GM21447 (cell line): ENCODE measurements at regions not wholly inside any gene's neighbourhood (a gene's known extent, or its start where the extent isn't known, plus 50 kb on each side); places are given as distances from the start of the nearest gene placed in this dataset.
"Not testable (repeated sequence)": the region's sequence is repeated elsewhere in the genome, so short reads cannot be mapped to it uniquely, and the experiment has no call there.

Experiments
- ATAC-seq: cut with Tn5 transposase; IDR thresholded peaks from one replicate; pipeline ENCODE4 v1.9.1; 2021; ENCODE audit not compliant: unreplicated experiment

DNA sequence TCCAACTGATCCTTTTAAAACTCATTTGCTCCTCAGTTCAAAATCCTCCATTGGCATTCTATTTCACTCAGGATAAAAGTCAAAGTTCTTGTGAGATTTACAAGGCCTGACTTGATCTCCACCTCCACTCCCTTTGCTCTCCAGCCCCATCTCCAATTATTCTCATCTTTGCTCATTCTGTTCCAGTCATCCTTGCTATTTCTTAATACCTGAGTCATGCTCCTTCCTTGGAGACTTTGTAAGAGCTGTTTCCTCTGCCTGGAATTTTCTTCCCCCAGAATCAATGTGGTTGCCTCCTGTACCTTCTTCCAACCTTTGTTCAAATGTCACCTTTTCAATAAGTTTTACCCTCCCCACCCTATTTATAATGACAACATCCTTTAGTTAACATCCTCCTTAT, 373.5 kb downstream of the HTR1B start:
- no peak for ATAC-seq

DNA sequence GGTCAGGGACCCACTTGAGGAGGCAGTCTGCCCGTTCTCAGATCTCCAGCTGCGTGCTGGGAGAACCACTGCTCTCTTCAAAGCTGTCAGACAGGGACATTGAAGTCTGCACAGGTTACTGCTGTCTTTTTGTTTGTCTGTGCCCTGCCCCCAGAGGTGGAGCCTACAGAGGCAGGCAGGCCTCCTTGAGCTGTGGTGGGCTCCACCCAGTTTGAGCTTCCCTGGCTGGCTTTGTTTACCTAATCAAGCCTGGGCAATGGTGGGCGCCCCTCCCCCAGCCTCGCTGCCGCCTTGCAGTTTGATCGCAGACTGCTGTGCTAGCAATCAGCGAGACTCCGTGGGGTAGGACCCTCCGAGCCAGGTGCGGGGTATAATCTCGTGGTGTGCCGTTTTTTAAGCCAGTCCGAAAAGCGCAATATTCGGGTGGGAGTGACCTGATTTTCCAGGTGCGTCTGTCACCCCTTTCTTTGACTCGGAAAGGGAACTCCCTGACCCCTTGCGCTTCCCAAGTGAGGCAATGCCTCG, 375.4 kb downstream of the HTR1B start:
- not testable (repeated sequence) for ATAC-seq

DNA sequence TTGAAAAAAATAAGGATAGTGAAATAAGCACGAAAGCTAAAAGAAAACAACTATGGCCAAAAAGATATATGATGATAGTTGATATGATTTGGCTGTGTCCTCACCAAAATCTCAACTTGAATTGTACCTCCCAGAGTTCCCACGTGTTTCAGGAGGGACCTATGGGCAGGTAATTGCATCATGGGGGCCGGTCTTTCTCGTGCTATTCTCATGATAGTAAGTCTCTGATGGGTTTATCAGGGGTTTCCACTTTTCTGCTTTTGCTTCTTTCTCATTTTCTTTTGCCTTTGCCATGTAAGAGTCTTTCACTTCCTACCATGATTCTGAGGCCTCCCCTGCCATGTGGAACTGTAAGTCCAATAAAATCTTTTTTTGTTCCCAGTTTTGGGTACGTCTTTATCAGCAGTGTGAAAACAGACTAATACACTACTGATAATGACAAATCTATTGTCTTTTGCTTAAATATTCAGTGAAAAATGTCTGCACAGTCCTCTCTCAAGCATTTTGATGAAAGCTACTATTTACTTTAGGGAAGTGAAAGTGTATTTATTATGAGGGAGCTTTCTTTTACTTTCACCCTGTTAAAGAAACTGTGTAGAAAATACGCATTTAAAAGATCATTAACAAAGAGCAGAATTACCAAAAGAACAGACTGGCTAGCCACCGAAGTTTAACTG, 389.1 kb downstream of the HTR1B start:
- ATAC-seq = no peak

- no peak for ATAC-seq
Measured at GRCh38 chr6:77073410-77073760, 389.9 kb downstream of the HTR1B start.

GRCh38 chr6:77072694-77073409, 390.4 kb downstream of the HTR1B start:
- no peak for ATAC-seq

- no peak for ATAC-seq
Measured at GRCh38 chr6:77063494-77063893, 399.8 kb downstream of the HTR1B start.

GRCh38 chr6:77055711-77056110, 407.6 kb downstream of the HTR1B start:
- ATAC-seq = no peak

GRCh38 chr6:77040568-77041195, 422.6 kb downstream of the HTR1B start:
- ATAC-seq = no peak

- no peak for ATAC-seq
Measured at GRCh38 chr6:77038807-77039206, 424.5 kb downstream of the HTR1B start.

- no peak for ATAC-seq
Measured at GRCh38 chr6:77037439-77037838, 425.9 kb downstream of the HTR1B start.

- no peak for ATAC-seq
Measured at GRCh38 chr6:77036400-77036799, 426.9 kb downstream of the HTR1B start.

DNA sequence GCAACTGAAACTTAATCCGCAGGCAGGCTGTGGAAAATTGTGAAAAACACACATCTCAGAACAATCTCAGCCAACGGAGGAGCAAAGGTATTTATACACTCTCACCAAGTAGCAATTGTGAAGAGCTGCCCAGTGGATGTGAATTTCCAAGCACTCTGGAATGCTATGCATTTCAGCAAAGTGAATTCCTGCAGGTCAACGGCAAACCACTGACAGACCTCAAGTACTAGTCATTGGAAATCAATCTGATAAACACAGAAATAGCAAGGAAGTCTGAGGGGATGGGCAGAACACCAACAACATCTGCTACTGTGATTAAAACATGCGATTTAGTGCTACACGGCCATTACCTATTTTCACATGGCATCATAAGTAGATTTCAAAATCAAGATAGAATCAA, 429.1 kb downstream of the HTR1B start:
- ATAC-seq = no peak

GRCh38 chr6:77030929-77031674, 432.2 kb downstream of the HTR1B start:
- ATAC-seq = no peak

DNA sequence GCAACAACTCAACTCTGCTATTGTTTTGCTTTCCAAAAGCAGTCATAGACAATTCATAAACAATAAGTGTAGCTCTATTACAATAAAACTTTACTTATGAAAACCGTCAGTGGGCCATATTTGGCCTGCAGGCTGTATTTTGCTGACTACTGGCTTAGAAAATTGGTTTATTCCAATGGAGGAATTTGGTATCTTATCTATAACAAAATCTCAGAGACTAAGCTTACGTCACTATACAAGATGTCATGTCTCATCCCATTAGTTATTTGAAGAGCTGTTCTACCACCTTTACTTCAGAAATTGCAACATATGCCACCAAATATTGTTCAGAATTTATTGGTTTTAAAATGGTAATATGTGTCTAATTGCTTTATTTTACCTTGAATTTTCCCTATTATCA, 436.9 kb downstream of the HTR1B start:
- ATAC-seq = no peak

GRCh38 chr6:77025736-77026223, 437.5 kb downstream of the HTR1B start:
- ATAC-seq = no peak

DNA sequence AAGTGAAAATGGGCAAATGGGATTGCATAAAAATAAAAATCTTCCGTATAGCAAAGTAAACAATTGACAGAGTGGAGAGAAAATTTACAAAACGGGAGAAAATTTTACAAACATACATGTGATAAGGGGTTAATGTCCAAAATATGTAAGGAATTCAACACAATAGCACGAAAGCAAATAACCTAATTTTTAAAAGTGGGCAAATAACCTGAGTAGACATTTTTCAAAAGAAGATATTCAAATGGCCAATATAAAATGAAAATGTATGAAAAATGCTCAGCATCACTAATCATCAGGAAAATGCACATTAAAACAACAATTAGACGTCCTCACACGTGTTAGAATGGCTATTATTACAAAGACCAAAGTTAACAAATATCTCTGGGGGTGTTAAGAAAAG, 441.5 kb downstream of the HTR1B start:
- no peak for ATAC-seq

DNA sequence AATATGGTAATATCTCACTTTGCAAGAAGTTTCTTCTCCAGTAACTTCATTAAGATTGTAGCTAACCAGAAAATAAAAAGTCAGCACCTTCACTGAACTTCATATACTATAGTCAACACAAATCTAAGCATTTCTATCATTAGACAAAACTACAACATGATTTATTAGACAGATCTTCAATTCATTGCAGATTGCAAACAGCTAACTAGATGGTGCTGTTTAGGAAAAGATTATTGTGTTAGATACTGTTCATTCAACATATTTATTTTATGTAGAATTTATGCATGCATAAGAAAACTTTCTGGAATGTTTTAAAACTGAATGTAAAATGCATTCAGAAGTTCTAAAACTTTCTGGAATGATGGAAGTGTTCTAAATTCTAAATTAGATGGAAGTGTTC, 442.1 kb downstream of the HTR1B start:
- no peak for ATAC-seq

DNA sequence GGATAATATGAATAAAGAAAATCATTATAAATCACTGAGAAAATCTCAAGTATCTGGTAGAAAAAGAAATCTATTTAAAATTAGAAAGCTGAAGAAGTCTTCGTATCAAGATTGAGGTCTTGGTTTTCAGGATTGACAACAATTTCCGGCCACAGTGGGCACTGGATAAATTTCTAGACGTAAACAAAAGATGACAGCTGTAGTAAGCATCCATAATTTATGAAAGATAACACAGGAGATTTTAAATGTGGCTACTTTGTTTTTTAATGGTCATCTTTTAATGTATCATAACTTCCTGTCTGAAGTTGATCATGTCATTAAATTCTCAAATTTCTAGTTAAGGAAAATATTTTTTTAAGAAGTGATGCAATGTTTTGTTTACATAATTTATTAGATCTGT, 444.2 kb downstream of the HTR1B start:
- ATAC-seq = no peak

DNA sequence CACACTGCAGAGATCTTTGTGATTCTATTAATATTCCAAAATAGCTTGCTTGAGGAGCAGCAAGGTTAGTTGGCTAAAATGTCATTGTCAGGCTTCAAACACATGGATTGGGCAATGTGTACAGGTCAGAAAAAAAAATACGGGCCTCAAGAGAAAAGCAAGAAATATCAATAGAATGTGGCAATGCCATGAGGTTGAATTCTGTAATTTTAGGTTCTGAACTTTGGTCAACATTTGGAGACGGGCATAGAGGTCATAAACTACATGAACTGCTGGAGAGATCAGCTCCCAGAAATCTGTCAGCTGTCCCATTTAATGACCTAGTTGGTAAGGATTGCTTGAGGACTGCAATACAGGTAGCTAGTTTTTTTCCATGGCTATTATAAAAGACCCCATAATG, 445.8 kb downstream of the HTR1B start:
- no peak for ATAC-seq

DNA sequence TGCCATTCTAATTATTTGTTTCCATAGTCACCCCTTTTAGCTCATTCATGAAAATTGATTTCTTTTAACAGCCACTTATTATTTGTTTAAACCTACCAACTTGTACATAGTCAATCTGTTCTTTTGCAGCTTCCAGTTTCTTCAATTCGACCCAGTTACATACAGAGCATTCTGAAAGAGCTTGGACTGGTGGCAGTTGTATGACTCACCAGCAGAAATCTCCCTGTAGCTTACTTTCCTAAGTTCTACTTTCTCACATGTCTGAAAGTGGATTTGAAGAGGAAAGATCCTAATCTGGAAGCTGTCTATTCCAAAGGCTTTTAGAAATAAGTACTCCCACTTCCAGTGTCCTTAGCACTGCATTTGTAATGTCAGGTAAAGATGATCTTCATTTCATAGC, 447.9 kb downstream of the HTR1B start:
- no peak for ATAC-seq

DNA sequence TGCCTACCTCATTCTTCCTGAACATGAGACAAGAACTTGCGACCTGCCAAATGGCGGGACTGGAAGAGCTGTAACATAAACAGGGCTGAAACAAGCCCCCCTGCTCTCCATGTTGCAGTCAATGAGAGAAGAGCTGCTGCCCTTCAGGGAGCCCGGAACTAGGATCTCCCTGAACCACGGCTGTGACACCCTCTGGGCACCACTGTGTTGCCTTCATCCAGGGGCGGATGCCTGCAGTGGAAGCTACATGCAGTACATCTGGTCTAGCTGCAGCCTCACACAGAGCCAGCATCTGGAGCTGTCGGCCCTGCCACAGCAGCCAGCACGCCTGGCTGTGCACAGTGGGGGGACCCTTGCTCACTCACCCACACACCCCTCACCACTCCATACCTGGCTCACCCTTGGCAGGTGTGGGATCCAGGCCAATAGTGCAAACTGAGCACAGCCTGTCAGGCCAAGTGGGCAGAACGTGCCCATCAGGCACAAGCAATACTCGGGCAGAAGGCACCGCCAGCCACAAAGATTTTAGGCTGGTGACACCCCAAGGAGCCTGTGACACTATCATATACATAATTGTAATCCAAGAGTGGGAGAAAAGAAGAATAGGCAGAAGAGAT, 451.3 kb downstream of the HTR1B start:
- ATAC-seq = no peak
